ENCODE measurements at regions not wholly inside any gene's neighbourhood (a gene's known extent, or its start where the extent isn't known, plus 50 kb on each side); places are given as distances from the start of the nearest gene placed in this dataset.

DNA sequence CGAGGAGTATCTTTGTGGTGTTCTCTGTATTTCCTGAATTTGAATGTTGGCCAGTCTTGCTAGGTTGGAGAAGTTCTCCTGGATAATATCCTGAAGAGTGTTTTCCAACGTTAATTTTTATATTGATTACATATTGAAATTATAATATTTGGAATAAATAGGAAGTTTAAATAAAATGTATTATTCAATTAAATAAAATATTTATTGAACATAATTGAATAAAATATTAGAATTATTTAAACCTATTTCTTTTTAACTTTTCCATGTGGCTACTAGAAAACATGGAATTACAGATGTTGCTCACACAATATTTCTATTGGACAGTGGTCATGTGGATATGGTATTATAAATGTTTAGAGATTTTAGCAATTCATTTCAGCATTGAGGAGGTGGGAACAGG lies 170.8 kb upstream of the FST start:
- FAIRE-seq, result no peak
- H3K9me3 ChIP-seq, result no peaks in the 10 kb centered on the region
- H3K27me3 ChIP-seq, result no peaks in the 10 kb centered on the region
- no peak for DNase-seq
- no peak for ATAC-seq
- H3K36me3 ChIP-seq, result no peaks in the 10 kb centered on the region
- intact Hi-C loops (cut with DNase I), result no loop called here
- H3K4me3 ChIP-seq, result no peak overlapping the region
- WGBS, 2 donors, result 38 to 50% methylated on average over 2 of the region's 2 CpGs
- H3K27ac ChIP-seq, result no peak overlapping the region
- no peaks in the 10 kb centered on the region for H3K4me1 ChIP-seq
- TF ChIP-seq CTCF (IDR thresholded peaks at IDR 0.05), result no peak

DNA sequence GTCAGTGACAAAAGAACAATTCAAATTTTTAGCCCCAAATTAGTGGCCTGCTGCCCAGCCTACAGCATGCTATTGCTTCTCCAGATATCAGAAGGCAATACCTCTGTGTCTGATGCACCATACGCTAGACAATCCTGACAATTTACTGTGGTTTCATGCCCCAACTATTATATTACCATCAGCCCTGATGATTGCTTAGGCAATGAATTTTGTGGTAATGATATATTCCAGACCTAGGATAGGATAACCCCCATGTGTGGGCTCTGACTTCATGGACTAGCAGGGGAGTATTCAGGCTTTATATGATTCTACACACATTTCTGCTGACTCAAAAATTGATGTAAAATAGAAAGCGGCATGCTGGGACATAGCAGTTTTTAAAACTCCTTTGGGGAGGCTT lies 168.7 kb upstream of the FST start:
- no peak for TF ChIP-seq CTCF (IDR thresholded peaks at IDR 0.05)
- H3K27ac ChIP-seq, result no peak overlapping the region
- ATAC-seq, result no peak
- FAIRE-seq, result no peak
- DNase-seq, result no peak
- H3K4me3 ChIP-seq, result no peak overlapping the region
- H3K36me3 ChIP-seq, result no peaks in the 10 kb centered on the region
- intact Hi-C loops (cut with DNase I), result no loop called here
- no peaks in the 10 kb centered on the region for H3K27me3 ChIP-seq
- no peaks in the 10 kb centered on the region for H3K9me3 ChIP-seq
- WGBS, 2 donors, result 79 to 82% methylated on average over 2 of the region's 2 CpGs
- H3K4me1 ChIP-seq, result no peaks in the 10 kb centered on the region

DNA sequence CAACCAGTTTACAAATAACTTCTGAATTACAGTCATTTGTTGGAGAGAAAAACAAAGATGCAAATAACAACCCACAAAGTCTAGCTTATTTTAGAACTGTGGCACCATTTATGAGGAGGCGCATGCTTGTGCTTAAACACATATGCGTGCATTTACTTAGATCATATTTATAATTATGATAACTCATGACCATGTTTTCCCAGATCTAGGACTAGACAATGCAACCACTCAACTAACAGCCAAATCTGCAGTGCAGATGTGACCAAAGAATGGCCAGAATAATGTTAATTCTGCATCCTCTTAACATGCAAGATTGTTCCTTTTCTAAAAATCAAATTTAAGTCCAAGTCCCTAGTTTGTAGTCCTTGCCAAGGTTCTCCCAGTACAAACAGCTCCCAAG lies 167.3 kb upstream of the FST start:
- no peak for FAIRE-seq
- no peak for DNase-seq

DNA sequence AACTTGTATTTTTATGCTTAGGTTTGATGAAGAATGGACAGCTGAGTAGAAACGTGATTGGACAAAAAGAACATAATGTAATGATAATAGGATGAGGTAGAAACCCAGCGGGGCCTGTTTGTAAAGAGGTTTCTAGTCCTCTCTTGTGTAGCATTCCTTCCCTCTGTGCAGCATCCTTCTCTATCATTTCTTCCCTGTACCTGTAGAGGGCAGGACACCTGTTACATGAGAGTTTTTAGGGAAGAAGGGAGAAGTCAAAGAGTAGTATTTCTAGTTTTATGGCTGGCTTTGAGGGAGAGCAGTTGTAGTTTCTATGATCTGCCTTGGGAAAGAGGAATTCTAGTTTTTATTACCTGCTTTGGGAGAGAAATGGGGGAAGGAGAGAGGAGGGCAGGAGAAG lies 162.1 kb upstream of the FST start:
- no peaks in the 10 kb centered on the region for H3K4me1 ChIP-seq
- no peak overlapping the region for H3K27ac ChIP-seq
- 38 to 48% methylated on average over 2 of the region's 2 CpGs for WGBS, 2 donors
- DNase-seq (no peak), FAIRE-seq (no peak), ATAC-seq (no peak)
- TF ChIP-seq CTCF (IDR thresholded peaks at IDR 0.05), result no peak
- H3K4me3 ChIP-seq, result no peak overlapping the region
- no peaks in the 10 kb centered on the region for H3K27me3 ChIP-seq
- intact Hi-C loops (cut with DNase I), result no loop called here
- H3K9me3 ChIP-seq, result no peaks in the 10 kb centered on the region
- no peaks in the 10 kb centered on the region for H3K36me3 ChIP-seq

More for the DNA sequence above, 167.3 kb upstream of the FST start:
- TF ChIP-seq CTCF (IDR thresholded peaks at IDR 0.05), result no peak
- intact Hi-C loops (cut with DNase I), result no loop called here
- ATAC-seq, result no peak
- Histone ChIP-seq H3K9me3 (no peaks in the 10 kb centered on the region), H3K4me3 (no peak overlapping the region), H3K27me3 (no peaks in the 10 kb centered on the region), H3K36me3 (no peaks in the 10 kb centered on the region), H3K27ac (no peak overlapping the region), H3K4me1 (no peaks in the 10 kb centered on the region)
- 84% methylated on average over 2 of the region's 2 CpGs for WGBS, 2 donors

DNA sequence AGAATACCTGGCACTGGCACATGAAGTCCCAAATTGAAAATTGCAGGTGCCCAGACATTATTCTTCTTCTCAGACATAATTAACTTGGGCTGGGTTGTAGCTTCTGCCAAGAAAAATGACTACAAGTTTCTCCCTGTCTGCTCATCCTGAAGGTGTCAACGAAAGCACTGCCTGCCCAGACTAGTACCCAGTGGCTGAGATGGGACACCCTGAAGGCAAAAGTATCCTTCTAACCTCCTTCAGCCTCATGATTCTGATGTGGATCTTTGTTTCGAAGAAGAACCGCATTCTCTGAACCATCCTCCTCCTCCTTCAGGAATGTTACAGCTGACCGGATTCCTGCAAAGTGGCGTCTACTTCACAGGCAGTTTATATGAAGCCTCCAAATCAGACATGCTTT lies 161.1 kb upstream of the FST start:
- Histone ChIP-seq H3K36me3 (no peaks in the 10 kb centered on the region), H3K4me3 (no peak overlapping the region), H3K9me3 (no peaks in the 10 kb centered on the region), H3K4me1 (no peaks in the 10 kb centered on the region), H3K27me3 (no peaks in the 10 kb centered on the region), H3K27ac (no peak overlapping the region)
- WGBS, 2 donors, result 60 to 67% methylated on average over 5 of the region's 5 CpGs
- intact Hi-C loops (cut with DNase I), result no loop called here
- FAIRE-seq, result no peak
- no peak for TF ChIP-seq CTCF (IDR thresholded peaks at IDR 0.05)
- no peak for DNase-seq
- ATAC-seq, result no peak
